ENCODE measurements at regions not wholly inside any gene's neighbourhood (a gene's known extent, or its start where the extent isn't known, plus 50 kb on each side); places are given as distances from the start of the nearest gene placed in this dataset.

DNA sequence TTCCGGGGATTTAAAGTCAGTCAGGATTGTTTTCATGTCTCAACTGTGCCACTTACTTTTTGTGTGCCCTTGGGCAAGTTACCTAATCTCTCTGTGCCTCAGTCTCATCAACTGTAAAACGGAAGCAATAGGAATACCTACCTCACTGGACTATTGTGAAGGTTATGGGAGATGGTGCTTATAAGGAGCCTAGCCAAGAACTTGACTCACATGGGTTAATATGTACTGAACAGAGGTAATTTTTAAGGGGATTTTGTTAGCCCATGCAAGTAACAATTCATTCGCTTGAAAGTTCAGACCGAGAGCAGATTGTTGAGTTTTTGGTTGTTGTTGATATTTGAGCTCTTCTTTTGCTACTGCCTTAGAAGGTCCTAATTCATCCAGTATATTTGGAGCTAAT lies 202.9 kb downstream of the ZNF365 start:
- Mint-ChIP-seq H3K27ac (no peak overlapping the region), H3K4me1 (no peaks in the 10 kb centered on the region)
- no peak overlapping the region for H3K27ac ChIP-seq (ENCODE audit: low read depth)

More for the DNA sequence above, 202.9 kb downstream of the ZNF365 start:
- no peak overlapping the region for H2AFZ ChIP-seq
- no peaks in the 10 kb centered on the region for H3K4me1 ChIP-seq (ENCODE audit: insufficient read depth)
- no peak overlapping the region for H3K4me3 Mint-ChIP-seq
- H3K36me3 Mint-ChIP-seq (ENCODE audit: low read depth) = no peaks in the 10 kb centered on the region
- no peak for DNase-seq (ENCODE audit: low spot score)
- H3K27me3 Mint-ChIP-seq (ENCODE audit: insufficient read depth, low read depth, poor library complexity) = no peaks in the 10 kb centered on the region
- no peak for TF ChIP-seq STAT1 (IDR thresholded peaks at IDR 0.05; ENCODE audit: unreplicated experiment)
- TF ChIP-seq JUNB (IDR thresholded peaks at IDR 0.05; ENCODE audit: unreplicated experiment) = no peak
- TF ChIP-seq CREB1 (CRISPR knock-in tag; IDR thresholded peaks at IDR 0.05; ENCODE audit: low read depth) = no peak
- TF ChIP-seq NANOG (IDR thresholded peaks at IDR 0.05; ENCODE audit: borderline replicate concordance) = no peak
- TF ChIP-seq, protein P1, sequence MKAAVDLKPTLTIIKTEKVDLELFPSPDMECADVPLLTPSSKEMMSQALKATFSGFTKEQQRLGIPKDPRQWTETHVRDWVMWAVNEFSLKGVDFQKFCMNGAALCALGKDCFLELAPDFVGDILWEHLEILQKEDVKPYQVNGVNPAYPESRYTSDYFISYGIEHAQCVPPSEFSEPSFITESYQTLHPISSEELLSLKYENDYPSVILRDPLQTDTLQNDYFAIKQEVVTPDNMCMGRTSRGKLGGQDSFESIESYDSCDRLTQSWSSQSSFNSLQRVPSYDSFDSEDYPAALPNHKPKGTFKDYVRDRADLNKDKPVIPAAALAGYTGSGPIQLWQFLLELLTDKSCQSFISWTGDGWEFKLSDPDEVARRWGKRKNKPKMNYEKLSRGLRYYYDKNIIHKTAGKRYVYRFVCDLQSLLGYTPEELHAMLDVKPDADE (IDR thresholded peaks at IDR 0.05) = no peak
- no peak for TF ChIP-seq ZNF331 (CRISPR knock-in tag; IDR thresholded peaks at IDR 0.05; ENCODE audit: low read depth)
- TF ChIP-seq, protein P2, sequence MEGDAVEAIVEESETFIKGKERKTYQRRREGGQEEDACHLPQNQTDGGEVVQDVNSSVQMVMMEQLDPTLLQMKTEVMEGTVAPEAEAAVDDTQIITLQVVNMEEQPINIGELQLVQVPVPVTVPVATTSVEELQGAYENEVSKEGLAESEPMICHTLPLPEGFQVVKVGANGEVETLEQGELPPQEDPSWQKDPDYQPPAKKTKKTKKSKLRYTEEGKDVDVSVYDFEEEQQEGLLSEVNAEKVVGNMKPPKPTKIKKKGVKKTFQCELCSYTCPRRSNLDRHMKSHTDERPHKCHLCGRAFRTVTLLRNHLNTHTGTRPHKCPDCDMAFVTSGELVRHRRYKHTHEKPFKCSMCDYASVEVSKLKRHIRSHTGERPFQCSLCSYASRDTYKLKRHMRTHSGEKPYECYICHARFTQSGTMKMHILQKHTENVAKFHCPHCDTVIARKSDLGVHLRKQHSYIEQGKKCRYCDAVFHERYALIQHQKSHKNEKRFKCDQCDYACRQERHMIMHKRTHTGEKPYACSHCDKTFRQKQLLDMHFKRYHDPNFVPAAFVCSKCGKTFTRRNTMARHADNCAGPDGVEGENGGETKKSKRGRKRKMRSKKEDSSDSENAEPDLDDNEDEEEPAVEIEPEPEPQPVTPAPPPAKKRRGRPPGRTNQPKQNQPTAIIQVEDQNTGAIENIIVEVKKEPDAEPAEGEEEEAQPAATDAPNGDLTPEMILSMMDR (conservative IDR thresholded peaks at IDR 0.05; ENCODE audit: low read depth in 2 of 2) = no peak
- TF ChIP-seq, protein P3, sequence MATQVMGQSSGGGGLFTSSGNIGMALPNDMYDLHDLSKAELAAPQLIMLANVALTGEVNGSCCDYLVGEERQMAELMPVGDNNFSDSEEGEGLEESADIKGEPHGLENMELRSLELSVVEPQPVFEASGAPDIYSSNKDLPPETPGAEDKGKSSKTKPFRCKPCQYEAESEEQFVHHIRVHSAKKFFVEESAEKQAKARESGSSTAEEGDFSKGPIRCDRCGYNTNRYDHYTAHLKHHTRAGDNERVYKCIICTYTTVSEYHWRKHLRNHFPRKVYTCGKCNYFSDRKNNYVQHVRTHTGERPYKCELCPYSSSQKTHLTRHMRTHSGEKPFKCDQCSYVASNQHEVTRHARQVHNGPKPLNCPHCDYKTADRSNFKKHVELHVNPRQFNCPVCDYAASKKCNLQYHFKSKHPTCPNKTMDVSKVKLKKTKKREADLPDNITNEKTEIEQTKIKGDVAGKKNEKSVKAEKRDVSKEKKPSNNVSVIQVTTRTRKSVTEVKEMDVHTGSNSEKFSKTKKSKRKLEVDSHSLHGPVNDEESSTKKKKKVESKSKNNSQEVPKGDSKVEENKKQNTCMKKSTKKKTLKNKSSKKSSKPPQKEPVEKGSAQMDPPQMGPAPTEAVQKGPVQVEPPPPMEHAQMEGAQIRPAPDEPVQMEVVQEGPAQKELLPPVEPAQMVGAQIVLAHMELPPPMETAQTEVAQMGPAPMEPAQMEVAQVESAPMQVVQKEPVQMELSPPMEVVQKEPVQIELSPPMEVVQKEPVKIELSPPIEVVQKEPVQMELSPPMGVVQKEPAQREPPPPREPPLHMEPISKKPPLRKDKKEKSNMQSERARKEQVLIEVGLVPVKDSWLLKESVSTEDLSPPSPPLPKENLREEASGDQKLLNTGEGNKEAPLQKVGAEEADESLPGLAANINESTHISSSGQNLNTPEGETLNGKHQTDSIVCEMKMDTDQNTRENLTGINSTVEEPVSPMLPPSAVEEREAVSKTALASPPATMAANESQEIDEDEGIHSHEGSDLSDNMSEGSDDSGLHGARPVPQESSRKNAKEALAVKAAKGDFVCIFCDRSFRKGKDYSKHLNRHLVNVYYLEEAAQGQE (IDR thresholded peaks at IDR 0.05; ENCODE audit: unreplicated experiment) = no peak
- TF ChIP-seq EZH2 (IDR thresholded peaks at IDR 0.05; ENCODE audit: low read depth, unreplicated experiment) = no peak
- no peak for TF ChIP-seq EZH2phosphoT487 (IDR thresholded peaks at IDR 0.05; ENCODE audit: unreplicated experiment)
- TF ChIP-seq POLR2AphosphoS5 (IDR thresholded peaks at IDR 0.05; ENCODE audit: low read depth) = no peak
- TF ChIP-seq, protein P4, sequence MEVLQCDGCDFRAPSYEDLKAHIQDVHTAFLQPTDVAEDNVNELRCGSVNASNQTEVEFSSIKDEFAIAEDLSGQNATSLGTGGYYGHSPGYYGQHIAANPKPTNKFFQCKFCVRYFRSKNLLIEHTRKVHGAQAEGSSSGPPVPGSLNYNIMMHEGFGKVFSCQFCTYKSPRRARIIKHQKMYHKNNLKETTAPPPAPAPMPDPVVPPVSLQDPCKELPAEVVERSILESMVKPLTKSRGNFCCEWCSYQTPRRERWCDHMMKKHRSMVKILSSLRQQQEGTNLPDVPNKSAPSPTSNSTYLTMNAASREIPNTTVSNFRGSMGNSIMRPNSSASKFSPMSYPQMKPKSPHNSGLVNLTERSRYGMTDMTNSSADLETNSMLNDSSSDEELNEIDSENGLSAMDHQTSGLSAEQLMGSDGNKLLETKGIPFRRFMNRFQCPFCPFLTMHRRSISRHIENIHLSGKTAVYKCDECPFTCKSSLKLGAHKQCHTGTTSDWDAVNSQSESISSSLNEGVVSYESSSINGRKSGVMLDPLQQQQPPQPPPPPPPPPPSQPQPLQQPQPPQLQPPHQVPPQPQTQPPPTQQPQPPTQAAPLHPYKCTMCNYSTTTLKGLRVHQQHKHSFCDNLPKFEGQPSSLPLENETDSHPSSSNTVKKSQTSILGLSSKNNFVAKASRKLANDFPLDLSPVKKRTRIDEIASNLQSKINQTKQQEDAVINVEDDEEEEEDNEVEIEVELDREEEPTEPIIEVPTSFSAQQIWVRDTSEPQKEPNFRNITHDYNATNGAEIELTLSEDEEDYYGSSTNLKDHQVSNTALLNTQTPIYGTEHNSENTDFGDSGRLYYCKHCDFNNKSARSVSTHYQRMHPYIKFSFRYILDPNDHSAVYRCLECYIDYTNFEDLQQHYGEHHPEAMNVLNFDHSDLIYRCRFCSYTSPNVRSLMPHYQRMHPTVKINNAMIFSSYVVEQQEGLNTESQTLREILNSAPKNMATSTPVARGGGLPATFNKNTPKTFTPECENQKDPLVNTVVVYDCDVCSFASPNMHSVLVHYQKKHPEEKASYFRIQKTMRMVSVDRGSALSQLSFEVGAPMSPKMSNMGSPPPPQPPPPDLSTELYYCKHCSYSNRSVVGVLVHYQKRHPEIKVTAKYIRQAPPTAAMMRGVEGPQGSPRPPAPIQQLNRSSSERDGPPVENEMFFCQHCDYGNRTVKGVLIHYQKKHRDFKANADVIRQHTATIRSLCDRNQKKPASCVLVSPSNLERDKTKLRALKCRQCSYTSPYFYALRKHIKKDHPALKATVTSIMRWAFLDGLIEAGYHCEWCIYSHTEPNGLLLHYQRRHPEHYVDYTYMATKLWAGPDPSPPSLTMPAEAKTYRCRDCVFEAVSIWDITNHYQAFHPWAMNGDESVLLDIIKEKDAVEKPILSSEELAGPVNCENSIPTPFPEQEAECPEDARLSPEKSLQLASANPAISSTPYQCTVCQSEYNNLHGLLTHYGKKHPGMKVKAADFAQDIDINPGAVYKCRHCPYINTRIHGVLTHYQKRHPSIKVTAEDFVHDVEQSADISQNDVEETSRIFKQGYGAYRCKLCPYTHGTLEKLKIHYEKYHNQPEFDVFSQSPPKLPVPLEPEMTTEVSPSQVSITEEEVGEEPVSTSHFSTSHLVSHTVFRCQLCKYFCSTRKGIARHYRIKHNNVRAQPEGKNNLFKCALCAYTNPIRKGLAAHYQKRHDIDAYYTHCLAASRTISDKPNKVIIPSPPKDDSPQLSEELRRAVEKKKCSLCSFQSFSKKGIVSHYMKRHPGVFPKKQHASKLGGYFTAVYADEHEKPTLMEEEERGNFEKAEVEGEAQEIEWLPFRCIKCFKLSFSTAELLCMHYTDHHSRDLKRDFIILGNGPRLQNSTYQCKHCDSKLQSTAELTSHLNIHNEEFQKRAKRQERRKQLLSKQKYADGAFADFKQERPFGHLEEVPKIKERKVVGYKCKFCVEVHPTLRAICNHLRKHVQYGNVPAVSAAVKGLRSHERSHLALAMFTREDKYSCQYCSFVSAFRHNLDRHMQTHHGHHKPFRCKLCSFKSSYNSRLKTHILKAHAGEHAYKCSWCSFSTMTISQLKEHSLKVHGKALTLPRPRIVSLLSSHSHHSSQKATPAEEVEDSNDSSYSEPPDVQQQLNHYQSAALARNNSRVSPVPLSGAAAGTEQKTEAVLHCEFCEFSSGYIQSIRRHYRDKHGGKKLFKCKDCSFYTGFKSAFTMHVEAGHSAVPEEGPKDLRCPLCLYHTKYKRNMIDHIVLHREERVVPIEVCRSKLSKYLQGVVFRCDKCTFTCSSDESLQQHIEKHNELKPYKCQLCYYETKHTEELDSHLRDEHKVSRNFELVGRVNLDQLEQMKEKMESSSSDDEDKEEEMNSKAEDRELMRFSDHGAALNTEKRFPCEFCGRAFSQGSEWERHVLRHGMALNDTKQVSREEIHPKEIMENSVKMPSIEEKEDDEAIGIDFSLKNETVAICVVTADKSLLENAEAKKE (CRISPR knock-in tag; IDR thresholded peaks at IDR 0.05) = no peak
- no peak for TF ChIP-seq ZNF114 (CRISPR knock-in tag; IDR thresholded peaks at IDR 0.05)
- no peaks in the 10 kb centered on the region for H3K27me3 ChIP-seq (ENCODE audit: insufficient read depth)
- H3K36me3 ChIP-seq (ENCODE audit: insufficient read depth) = no peaks in the 10 kb centered on the region
- no peak overlapping the region for H3K4me3 ChIP-seq
- no peaks in the 10 kb centered on the region for H4K20me1 ChIP-seq (replicated peaks; ENCODE audit: insufficient read depth)
- no peaks in the 10 kb centered on the region for H3K79me2 ChIP-seq (replicated peaks; ENCODE audit: insufficient read depth)
- peaks cover 9% of the 10 kb centered on the region; the same call in 1 of the 2 replicates for H3K9me2 ChIP-seq (ENCODE audit: insufficient read depth)
- no peaks in the 10 kb centered on the region for H3F3A ChIP-seq (replicated peaks; ENCODE audit: low read depth)
- no peak for ATAC-seq
- H3K9me3 Mint-ChIP-seq = no peaks in the 10 kb centered on the region
- no peak overlapping the region for H3K4me2 ChIP-seq
